GM12878 (cell line): ENCODE measurements at regions not wholly inside any gene's neighbourhood (a gene's known extent, or its start where the extent isn't known, plus 50 kb on each side); places are given as distances from the start of the nearest gene placed in this dataset.

Source experiments
- CBX5 ChIP-seq: sonication (generic); IDR thresholded peaks from 2 replicates; pipeline ENCODE4 v1.6.1; 2016; ENCODE audit warnings: low read depth, moderate library complexity, mild to moderate bottlenecking, inconsistent platforms
- EP300 ChIP-seq, 2 experiments: fragments of 150-350 bp in 1 of 2; IDR thresholded peaks; 2 replicates each; pipeline ENCODE4 v1.6.1; 2011 to 2012; ENCODE audit warnings: low read depth in 2 of 2, low read length in 2 of 2, borderline replicate concordance in 1 of 2, improper control_type of control experiment in 1 of 2, inconsistent platforms in 1 of 2; ENCODE audit not compliant: control insufficient read depth in 1 of 2
- GABPA ChIP-seq: IDR thresholded peaks from 2 replicates; pipeline ENCODE4 v1.6.1; 2014; ENCODE audit warnings: antibody characterized with exemption, low read depth, mild to moderate bottlenecking, inconsistent platforms
- JUND ChIP-seq: IDR thresholded peaks from 2 replicates; pipeline ENCODE4 v1.6.1; 2012; ENCODE audit warnings: low read depth, mild to moderate bottlenecking, low read length, improper control_type of control experiment, moderate library complexity
- NR2C1 ChIP-seq: fragments of 450-650 bp; IDR thresholded peaks from 2 replicates; pipeline ENCODE4 v1.6.1; 2017; ENCODE audit warnings: antibody characterized with exemption, mild to moderate bottlenecking, moderate library complexity
- SUPT20H ChIP-seq: IDR thresholded peaks from 2 replicates; pipeline ENCODE4 v1.6.1; 2011; ENCODE audit warnings: low read depth, mild to moderate bottlenecking, low read length, moderate library complexity, borderline replicate concordance; ENCODE audit not compliant: control insufficient read depth
- YY1 ChIP-seq: IDR thresholded peaks from 2 replicates; pipeline ENCODE4 v1.6.1; 2011; ENCODE audit warnings: low read depth, mild to moderate bottlenecking, low read length
- TF ChIP-seq, protein P1 (sequence below), 3 experiments: IDR thresholded peaks in 2 of 3; conservative IDR thresholded peaks in 1 of 3; 2 replicates each; pipeline ENCODE4 v1.5.1; 2011; ENCODE audit warnings: low read depth in 3 of 3, low read length in 3 of 3, mild to moderate bottlenecking in 3 of 3, control low read depth in 2 of 3, moderate library complexity in 2 of 3, inconsistent platforms in 1 of 3, mixed read lengths in 1 of 3; ENCODE audit not compliant: control insufficient read depth in 2 of 3, insufficient read depth in 1 of 3; ENCODE audit errors: extremely low read depth in 1 of 3

DNA sequence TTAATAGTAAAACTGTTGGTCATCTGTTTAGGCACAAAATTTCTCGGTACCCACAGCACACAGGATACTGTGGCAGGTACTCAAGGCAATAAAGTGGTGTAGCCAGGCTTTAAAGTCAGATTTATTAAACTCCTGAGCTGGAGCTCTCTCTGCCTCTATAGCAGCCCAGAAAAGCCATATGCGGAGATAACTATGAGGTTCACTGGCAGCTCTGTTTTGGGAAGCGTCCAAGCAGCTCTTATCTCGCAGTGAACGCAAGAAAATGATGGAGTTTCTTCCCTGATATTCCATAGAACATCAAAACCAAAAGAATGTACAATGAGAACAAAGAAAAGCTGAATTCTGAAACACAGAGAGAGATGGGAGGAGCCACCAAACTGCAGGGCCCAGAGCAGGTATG, 248.3 kb downstream of the C1orf94 start:
- TF ChIP-seq YY1 (no peak), EP300 (IDR thresholded peaks at IDR 0.05; ENCODE audit: borderline replicate concordance in 1 of 2, control insufficient read depth in 1 of 2, low read depth in 2 of 2, low read length in 2 of 2) (no peak), SUPT20H (no peak), CBX5 (no peak), JUND (no peak), NR2C1 (no peak), GABPA (no peak)
- TF ChIP-seq, protein P1, sequence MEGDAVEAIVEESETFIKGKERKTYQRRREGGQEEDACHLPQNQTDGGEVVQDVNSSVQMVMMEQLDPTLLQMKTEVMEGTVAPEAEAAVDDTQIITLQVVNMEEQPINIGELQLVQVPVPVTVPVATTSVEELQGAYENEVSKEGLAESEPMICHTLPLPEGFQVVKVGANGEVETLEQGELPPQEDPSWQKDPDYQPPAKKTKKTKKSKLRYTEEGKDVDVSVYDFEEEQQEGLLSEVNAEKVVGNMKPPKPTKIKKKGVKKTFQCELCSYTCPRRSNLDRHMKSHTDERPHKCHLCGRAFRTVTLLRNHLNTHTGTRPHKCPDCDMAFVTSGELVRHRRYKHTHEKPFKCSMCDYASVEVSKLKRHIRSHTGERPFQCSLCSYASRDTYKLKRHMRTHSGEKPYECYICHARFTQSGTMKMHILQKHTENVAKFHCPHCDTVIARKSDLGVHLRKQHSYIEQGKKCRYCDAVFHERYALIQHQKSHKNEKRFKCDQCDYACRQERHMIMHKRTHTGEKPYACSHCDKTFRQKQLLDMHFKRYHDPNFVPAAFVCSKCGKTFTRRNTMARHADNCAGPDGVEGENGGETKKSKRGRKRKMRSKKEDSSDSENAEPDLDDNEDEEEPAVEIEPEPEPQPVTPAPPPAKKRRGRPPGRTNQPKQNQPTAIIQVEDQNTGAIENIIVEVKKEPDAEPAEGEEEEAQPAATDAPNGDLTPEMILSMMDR (IDR thresholded peaks at IDR 0.05 in 2 of 3, conservative IDR thresholded peaks at IDR 0.05 in 1 of 3; ENCODE audit: control insufficient read depth in 2 of 3, extremely low read depth in 1 of 3, insufficient read depth in 1 of 3, low read depth in 3 of 3, low read length in 3 of 3) = no peak
